ENCODE measurements at regions not wholly inside any gene's neighbourhood (a gene's known extent, or its start where the extent isn't known, plus 50 kb on each side); places are given as distances from the start of the nearest gene placed in this dataset.

GRCh38 chr15:60155661-60156060, 151.6 kb downstream of the FOXB1 start:
- peaks cover 5% of the 10 kb centered on the region for H3K4me1 ChIP-seq (ENCODE audit: insufficient read depth, low read length)
- no peaks in the 10 kb centered on the region for H3K79me1 ChIP-seq (ENCODE audit: insufficient read depth, low read depth, low read length, poor library complexity, severe bottlenecking)
- no peak overlapping the region for H3K9ac ChIP-seq (ENCODE audit: extremely low read depth, insufficient read length, low read length)
- no peak overlapping the region for H4K91ac ChIP-seq (ENCODE audit: insufficient read length, low read depth, low read length)
- no peaks in the 10 kb centered on the region for H3K79me2 ChIP-seq (ENCODE audit: insufficient read depth, low read length)
- no CpG with 5 or more reads among the region's 3 CpGs for WGBS (ENCODE audit: extremely low coverage, insufficient read length, low lambda C conversion rate)
- H3K4me3 Mint-ChIP-seq = no peak overlapping the region
- H3K23ac ChIP-seq (ENCODE audit: insufficient read length, low read depth, low read length) = no peak overlapping the region
- TF ChIP-seq, protein P1, sequence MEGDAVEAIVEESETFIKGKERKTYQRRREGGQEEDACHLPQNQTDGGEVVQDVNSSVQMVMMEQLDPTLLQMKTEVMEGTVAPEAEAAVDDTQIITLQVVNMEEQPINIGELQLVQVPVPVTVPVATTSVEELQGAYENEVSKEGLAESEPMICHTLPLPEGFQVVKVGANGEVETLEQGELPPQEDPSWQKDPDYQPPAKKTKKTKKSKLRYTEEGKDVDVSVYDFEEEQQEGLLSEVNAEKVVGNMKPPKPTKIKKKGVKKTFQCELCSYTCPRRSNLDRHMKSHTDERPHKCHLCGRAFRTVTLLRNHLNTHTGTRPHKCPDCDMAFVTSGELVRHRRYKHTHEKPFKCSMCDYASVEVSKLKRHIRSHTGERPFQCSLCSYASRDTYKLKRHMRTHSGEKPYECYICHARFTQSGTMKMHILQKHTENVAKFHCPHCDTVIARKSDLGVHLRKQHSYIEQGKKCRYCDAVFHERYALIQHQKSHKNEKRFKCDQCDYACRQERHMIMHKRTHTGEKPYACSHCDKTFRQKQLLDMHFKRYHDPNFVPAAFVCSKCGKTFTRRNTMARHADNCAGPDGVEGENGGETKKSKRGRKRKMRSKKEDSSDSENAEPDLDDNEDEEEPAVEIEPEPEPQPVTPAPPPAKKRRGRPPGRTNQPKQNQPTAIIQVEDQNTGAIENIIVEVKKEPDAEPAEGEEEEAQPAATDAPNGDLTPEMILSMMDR (conservative IDR thresholded peaks at IDR 0.05) = no peak
- H4K5ac ChIP-seq (ENCODE audit: insufficient read length, low read depth, low read length) = no peak overlapping the region
- H3K27ac Mint-ChIP-seq = no peak overlapping the region
- H3K4ac ChIP-seq (ENCODE audit: low read depth, low read length) = no peak overlapping the region
- H3K56ac ChIP-seq (ENCODE audit: insufficient read length, low read depth, low read length) = no peak overlapping the region
- H3K9me3 ChIP-seq (ENCODE audit: control insufficient read depth, low read depth, low read length) = no peaks in the 10 kb centered on the region
- H2AK5ac ChIP-seq (ENCODE audit: insufficient read length, low read length) = no peak overlapping the region
- H3K23me2 ChIP-seq (ENCODE audit: insufficient read length, low read depth, low read length, poor library complexity, severe bottlenecking) = no peaks in the 10 kb centered on the region
- no peak overlapping the region for H2BK5ac ChIP-seq (ENCODE audit: insufficient read length, low read length)
- no peaks in the 10 kb centered on the region for H3K27me3 ChIP-seq (ENCODE audit: insufficient read depth, low read length)
- H2BK15ac ChIP-seq (ENCODE audit: low read depth, low read length) = no peak overlapping the region
- no peaks in the 10 kb centered on the region for H4K20me1 ChIP-seq (ENCODE audit: control insufficient read depth, insufficient read depth, insufficient read length)
- no peak overlapping the region for H3K14ac ChIP-seq (ENCODE audit: insufficient read depth, low read length)
- H2BK20ac ChIP-seq (ENCODE audit: low read depth, low read length, poor library complexity, severe bottlenecking) = no peak overlapping the region
- H3K4me2 ChIP-seq (ENCODE audit: insufficient read depth, insufficient read length, low read length) = no peak overlapping the region
- no peak overlapping the region for H2BK12ac ChIP-seq (ENCODE audit: insufficient read length, low read depth, low read length)
- peaks cover 7% of the 10 kb centered on the region for H3K27me3 Mint-ChIP-seq (ENCODE audit: low read depth)
- no peak overlapping the region for H2AFZ ChIP-seq (ENCODE audit: low read length)
- H3K18ac ChIP-seq (ENCODE audit: insufficient read length, low read depth, low read length) = no peak overlapping the region
- no peak overlapping the region for H3T11ph ChIP-seq (ENCODE audit: low read length)
- no peak for DNase-seq
- H4K8ac ChIP-seq (replicated peaks; ENCODE audit: insufficient read length, low read depth, low read length) = no peak overlapping the region
- peaks cover 13 to 17% of the 10 kb centered on the region in 2 experiments for H3K4me1 Mint-ChIP-seq
- H3K36me3 Mint-ChIP-seq (ENCODE audit: insufficient read depth in 1 of 3, low read depth in 3 of 3) = no peaks in the 10 kb centered on the region; a peak in 1 of 7 replicates
- peaks cover 0 to 3% of the 10 kb centered on the region in 2 experiments; a peak in 1 of 5 replicates for H3K9me3 Mint-ChIP-seq
- H3K27ac ChIP-seq (ENCODE audit: insufficient read length, low read depth, low read length) = no peak overlapping the region
- no peak overlapping the region for H2BK120ac ChIP-seq (ENCODE audit: low read depth, low read length, poor library complexity, severe bottlenecking)

Measured in H9 (cell line).